ENCODE measurements at regions not wholly inside any gene's neighbourhood (a gene's known extent, or its start where the extent isn't known, plus 50 kb on each side); places are given as distances from the start of the nearest gene placed in this dataset.

GRCh38 chr4:83979773-83980172 lies 443.9 kb downstream of the GPAT3 start:
- TF ChIP-seq MXI1 (IDR thresholded peaks at IDR 0.05; ENCODE audit: borderline replicate concordance, low read depth, low read length) (no peak), CTCF (conservative IDR thresholded peaks at IDR 0.05; ENCODE audit: low read depth, low read length) (no peak), POLR2A (IDR thresholded peaks at IDR 0.05; ENCODE audit: low read depth, low read length) (no peak), RAD21 (IDR thresholded peaks at IDR 0.05; ENCODE audit: low read length) (no peak), CHD1 (IDR thresholded peaks at IDR 0.05; ENCODE audit: low read depth, low read length) (no peak), USF2 (IDR thresholded peaks at IDR 0.05; ENCODE audit: low read depth, low read length) (no peak), SMC3 (IDR thresholded peaks at IDR 0.05; ENCODE audit: low read depth, low read length) (no peak), RFX5 (IDR thresholded peaks at IDR 0.05; ENCODE audit: low read depth, low read length) (no peak), MAFK (IDR thresholded peaks at IDR 0.05; ENCODE audit: low read depth, low read length) (no peak), BHLHE40 (IDR thresholded peaks at IDR 0.05; ENCODE audit: low read depth, low read length) (no peak), MAZ (IDR thresholded peaks at IDR 0.05; ENCODE audit: borderline replicate concordance, low read depth, low read length) (no peak), CEBPB (IDR thresholded peaks at IDR 0.05; ENCODE audit: low read depth, low read length) (no peak), FOS (IDR thresholded peaks at IDR 0.05; ENCODE audit: low read depth, low read length) (no peak)
- TF ChIP-seq, protein P1, sequence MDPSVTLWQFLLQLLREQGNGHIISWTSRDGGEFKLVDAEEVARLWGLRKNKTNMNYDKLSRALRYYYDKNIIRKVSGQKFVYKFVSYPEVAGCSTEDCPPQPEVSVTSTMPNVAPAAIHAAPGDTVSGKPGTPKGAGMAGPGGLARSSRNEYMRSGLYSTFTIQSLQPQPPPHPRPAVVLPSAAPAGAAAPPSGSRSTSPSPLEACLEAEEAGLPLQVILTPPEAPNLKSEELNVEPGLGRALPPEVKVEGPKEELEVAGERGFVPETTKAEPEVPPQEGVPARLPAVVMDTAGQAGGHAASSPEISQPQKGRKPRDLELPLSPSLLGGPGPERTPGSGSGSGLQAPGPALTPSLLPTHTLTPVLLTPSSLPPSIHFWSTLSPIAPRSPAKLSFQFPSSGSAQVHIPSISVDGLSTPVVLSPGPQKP (IDR thresholded peaks at IDR 0.05; ENCODE audit: borderline replicate concordance, low read depth, low read length), result no peak

Measured in IMR-90 (cell line).